Upper lobe of left lung (tissue), 4 donors: ENCODE measurements at regions not wholly inside any gene's neighbourhood (a gene's known extent, or its start where the extent isn't known, plus 50 kb on each side); places are given as distances from the start of the nearest gene placed in this dataset.

Experiments used
- CTCF ChIP-seq, 6 experiments: fragments of 450-650 bp in 4 of 6; fragments of 200-600 bp in 2 of 6; sonication (generic) in 2 of 6; IDR thresholded peaks; one replicate each; pipeline ENCODE4 v1.5.1; 2016 to 2019; ENCODE audit warnings: antibody characterized with exemption in 6 of 6
- EP300 ChIP-seq, 4 donors: sonication (generic); formaldehyde crosslinking; IDR thresholded peaks; one replicate each; pipeline ENCODE4 v1.5.1; 2017; ENCODE audit warnings: antibody characterized with exemption in 4 of 4, control low read depth in 2 of 4

DNA sequence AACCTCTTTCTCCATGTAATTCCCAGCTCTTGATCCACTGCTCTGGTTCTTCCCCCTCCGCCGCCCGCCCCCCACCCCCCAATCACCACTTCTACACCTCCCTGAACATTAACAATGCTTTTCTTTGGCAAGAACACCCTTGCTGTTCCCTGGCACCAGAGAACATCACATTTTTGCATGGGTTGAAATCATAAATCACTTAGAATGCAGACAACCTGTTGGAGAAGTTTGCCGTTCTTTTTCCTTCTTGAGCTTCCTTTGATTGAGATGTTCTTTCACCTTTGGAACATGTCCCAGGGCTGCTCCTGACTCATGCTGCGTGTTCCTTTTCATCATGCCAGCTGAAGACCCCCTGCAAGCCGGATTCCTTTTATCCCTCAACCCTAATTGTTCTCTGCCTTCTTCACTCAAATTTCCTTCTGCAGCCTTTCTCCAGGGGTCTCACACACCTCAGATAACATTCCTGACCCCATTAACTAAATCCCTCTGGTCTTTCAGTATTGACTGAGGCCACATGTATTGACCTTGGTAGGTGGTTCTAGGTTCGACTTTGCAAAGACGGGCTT is 294.1 kb upstream of the TMPO start:
- no peak for TF ChIP-seq EP300 (IDR thresholded peaks at IDR 0.05)
- no peak for TF ChIP-seq CTCF (IDR thresholded peaks at IDR 0.05)
